Ectodermal cell (in vitro differentiated cells): ENCODE measurements at regions not wholly inside any gene's neighbourhood (a gene's known extent, or its start where the extent isn't known, plus 50 kb on each side); places are given as distances from the start of the nearest gene placed in this dataset.

Experiments
- H3K27ac ChIP-seq: 2 replicates; pipeline ENCODE4 v1.7.0; 2013; ENCODE audit warnings: mild to moderate bottlenecking, low read depth, low read length; ENCODE audit not compliant: insufficient read depth, poor library complexity, severe bottlenecking
- H3K27me3 ChIP-seq: 2 replicates; pipeline ENCODE4 v1.7.0; 2013; ENCODE audit warnings: mild to moderate bottlenecking, low read length; ENCODE audit not compliant: insufficient read depth, control insufficient read depth, poor library complexity, severe bottlenecking
- H3K36me3 ChIP-seq: one replicate; pipeline ENCODE4 v1.7.0; 2013; ENCODE audit warnings: low read length; ENCODE audit not compliant: control insufficient read depth, insufficient read depth
- H3K4me1 ChIP-seq: one replicate; pipeline ENCODE4 v1.7.0; 2013; ENCODE audit warnings: low read length; ENCODE audit not compliant: control insufficient read depth, insufficient read depth
- H3K4me3 ChIP-seq: 2 replicates; pipeline ENCODE4 v1.7.0; 2013; ENCODE audit warnings: low read depth, low read length, control low read depth; ENCODE audit not compliant: insufficient read depth
- H3K9me3 ChIP-seq: 2 replicates; pipeline ENCODE4 v1.7.0; 2013; ENCODE audit warnings: mild to moderate bottlenecking, low read length, moderate library complexity; ENCODE audit not compliant: control insufficient read depth
- WGBS, 2 experiments: methylation state at CpG; one replicate each; pipeline ENCODE4 v1.1.7; 2013; ENCODE audit warnings: missing lambda C conversion rate in 2 of 2; 5-methylcytosine and 5-hydroxymethylcytosine counted together

GRCh38 chr3:82053236-82053635 is 291.8 kb upstream of the GBE1 start:
- WGBS, 2 experiments = 100% methylated on average over 1 of the region's 1 CpG
- H3K4me3 ChIP-seq = no peak overlapping the region
- H3K36me3 ChIP-seq = no peaks in the 10 kb centered on the region
- no peaks in the 10 kb centered on the region for H3K4me1 ChIP-seq
- no peak overlapping the region for H3K27ac ChIP-seq
- H3K27me3 ChIP-seq = no peaks in the 10 kb centered on the region
- no peaks in the 10 kb centered on the region for H3K9me3 ChIP-seq

GRCh38 chr3:82050382-82050781 is 288.9 kb upstream of the GBE1 start:
- H3K9me3 ChIP-seq = no peaks in the 10 kb centered on the region
- H3K4me1 ChIP-seq = no peaks in the 10 kb centered on the region
- H3K36me3 ChIP-seq = no peaks in the 10 kb centered on the region
- H3K27me3 ChIP-seq = no peaks in the 10 kb centered on the region
- H3K27ac ChIP-seq = no peak overlapping the region
- WGBS, 2 experiments = 100% methylated on average over 1 of the region's 1 CpG; no CpG with 5 or more reads in 1 of the 2 experiments
- H3K4me3 ChIP-seq = no peak overlapping the region

GRCh38 chr3:82048711-82049110 is 287.3 kb upstream of the GBE1 start:
- no peaks in the 10 kb centered on the region for H3K4me1 ChIP-seq
- WGBS, 2 experiments = 97% methylated on average over 3 of the region's 3 CpGs

GRCh38 chr3:82044930-82045705 is 283.7 kb upstream of the GBE1 start:
- WGBS, 2 experiments = 85 to 90% methylated on average over 2 to 4 of the region's 4 CpGs
- H3K9me3 ChIP-seq = no peaks in the 10 kb centered on the region
- H3K27me3 ChIP-seq = no peaks in the 10 kb centered on the region
- no peaks in the 10 kb centered on the region for H3K4me1 ChIP-seq
- no peaks in the 10 kb centered on the region for H3K36me3 ChIP-seq
- no peak overlapping the region for H3K27ac ChIP-seq
- H3K4me3 ChIP-seq = no peak overlapping the region

More at GRCh38 chr3:82048711-82049110, 287.3 kb upstream of the GBE1 start:
- Histone ChIP-seq H3K9me3 (no peaks in the 10 kb centered on the region), H3K36me3 (no peaks in the 10 kb centered on the region), H3K27me3 (no peaks in the 10 kb centered on the region), H3K27ac (no peak overlapping the region), H3K4me3 (no peak overlapping the region)

GRCh38 chr3:82038556-82038955 is 277.1 kb upstream of the GBE1 start:
- H3K36me3 ChIP-seq = no peaks in the 10 kb centered on the region
- WGBS, 2 experiments = 71% methylated on average over 1 of the region's 1 CpG; no CpG with 5 or more reads in 1 of the 2 experiments
- no peak overlapping the region for H3K4me3 ChIP-seq
- no peaks in the 10 kb centered on the region for H3K4me1 ChIP-seq
- no peaks in the 10 kb centered on the region for H3K9me3 ChIP-seq
- H3K27me3 ChIP-seq = no peaks in the 10 kb centered on the region
- H3K27ac ChIP-seq = no peak overlapping the region

GRCh38 chr3:82033186-82033585 is 271.7 kb upstream of the GBE1 start:
- Histone ChIP-seq H3K9me3 (no peaks in the 10 kb centered on the region), H3K36me3 (no peaks in the 10 kb centered on the region), H3K27me3 (no peaks in the 10 kb centered on the region), H3K27ac (no peak overlapping the region), H3K4me3 (no peak overlapping the region), H3K4me1 (no peaks in the 10 kb centered on the region)
- WGBS, 2 experiments = 93 to 95% methylated on average over 3 to 4 of the region's 4 CpGs

- H3K4me3 ChIP-seq = no peak overlapping the region
- H3K9me3 ChIP-seq = no peaks in the 10 kb centered on the region
- no peak overlapping the region for H3K27ac ChIP-seq
- no peaks in the 10 kb centered on the region for H3K4me1 ChIP-seq
- no peaks in the 10 kb centered on the region for H3K36me3 ChIP-seq
- H3K27me3 ChIP-seq = no peaks in the 10 kb centered on the region
Measured at GRCh38 chr3:82031596-82031995, 270.2 kb upstream of the GBE1 start.

GRCh38 chr3:82030916-82031315 is 269.5 kb upstream of the GBE1 start:
- 93 to 95% methylated on average over 5 of the region's 5 CpGs for WGBS, 2 experiments
- no peak overlapping the region for H3K27ac ChIP-seq
- no peaks in the 10 kb centered on the region for H3K9me3 ChIP-seq
- no peaks in the 10 kb centered on the region for H3K36me3 ChIP-seq
- no peaks in the 10 kb centered on the region for H3K4me1 ChIP-seq
- no peaks in the 10 kb centered on the region for H3K27me3 ChIP-seq
- H3K4me3 ChIP-seq = no peak overlapping the region

- Histone ChIP-seq H3K4me1 (no peaks in the 10 kb centered on the region), H3K36me3 (no peaks in the 10 kb centered on the region), H3K9me3 (peaks cover 2% of the 10 kb centered on the region), H3K4me3 (no peak overlapping the region), H3K27me3 (no peaks in the 10 kb centered on the region), H3K27ac (no peak overlapping the region)
- WGBS, 2 experiments = 88 to 97% methylated on average over 2 of the region's 3 CpGs
Measured at GRCh38 chr3:82022836-82023235, 261.4 kb upstream of the GBE1 start.

GRCh38 chr3:82020282-82020681 is 258.8 kb upstream of the GBE1 start:
- H3K4me1 ChIP-seq = no peaks in the 10 kb centered on the region
- no peaks in the 10 kb centered on the region for H3K27me3 ChIP-seq
- peaks cover 2% of the 10 kb centered on the region for H3K9me3 ChIP-seq
- H3K27ac ChIP-seq = no peak overlapping the region
- 86 to 100% methylated on average over 2 to 3 of the region's 3 CpGs for WGBS, 2 experiments
- H3K4me3 ChIP-seq = no peak overlapping the region
- no peaks in the 10 kb centered on the region for H3K36me3 ChIP-seq
